GM12892 (cell line): ENCODE measurements at regions not wholly inside any gene's neighbourhood (a gene's known extent, or its start where the extent isn't known, plus 50 kb on each side); places are given as distances from the start of the nearest gene placed in this dataset.

Source experiments
- POLR2A ChIP-seq: IDR thresholded peaks from 2 replicates; pipeline ENCODE4 v1.6.1; 2011; ENCODE audit warnings: low read depth, low read length, control low read depth
- POLR2AphosphoS5 ChIP-seq: IDR thresholded peaks from 2 replicates; pipeline ENCODE4 v1.6.1; 2011; ENCODE audit warnings: low read depth, low read length, control low read depth

- TF ChIP-seq POLR2A (no peak), POLR2AphosphoS5 (no peak)
Observed at GRCh38 chr16:17566075-17566474, 95.3 kb upstream of the XYLT1 start.
